Choroid plexus epithelial cell (primary cell): ENCODE measurements at regions not wholly inside any gene's neighbourhood (a gene's known extent, or its start where the extent isn't known, plus 50 kb on each side); places are given as distances from the start of the nearest gene placed in this dataset.

Experiments
- DNase-seq: peaks from one replicate; pipeline ENCODE4 v3.0.0-alpha.2; 2010; ENCODE audit warnings: low read depth
- H3K4me3 ChIP-seq: 2 replicates; pipeline ENCODE4 v1.5.1; 2011; ENCODE audit warnings: low read depth, mild to moderate bottlenecking, control low read depth, low read length, moderate library complexity
- TF ChIP-seq, protein P1 (sequence below): conservative IDR thresholded peaks from 2 replicates; pipeline ENCODE4 v1.5.1; 2011; ENCODE audit warnings: low read depth, mild to moderate bottlenecking, control low read depth, inconsistent platforms, low read length, moderate library complexity

- TF ChIP-seq, protein P1, sequence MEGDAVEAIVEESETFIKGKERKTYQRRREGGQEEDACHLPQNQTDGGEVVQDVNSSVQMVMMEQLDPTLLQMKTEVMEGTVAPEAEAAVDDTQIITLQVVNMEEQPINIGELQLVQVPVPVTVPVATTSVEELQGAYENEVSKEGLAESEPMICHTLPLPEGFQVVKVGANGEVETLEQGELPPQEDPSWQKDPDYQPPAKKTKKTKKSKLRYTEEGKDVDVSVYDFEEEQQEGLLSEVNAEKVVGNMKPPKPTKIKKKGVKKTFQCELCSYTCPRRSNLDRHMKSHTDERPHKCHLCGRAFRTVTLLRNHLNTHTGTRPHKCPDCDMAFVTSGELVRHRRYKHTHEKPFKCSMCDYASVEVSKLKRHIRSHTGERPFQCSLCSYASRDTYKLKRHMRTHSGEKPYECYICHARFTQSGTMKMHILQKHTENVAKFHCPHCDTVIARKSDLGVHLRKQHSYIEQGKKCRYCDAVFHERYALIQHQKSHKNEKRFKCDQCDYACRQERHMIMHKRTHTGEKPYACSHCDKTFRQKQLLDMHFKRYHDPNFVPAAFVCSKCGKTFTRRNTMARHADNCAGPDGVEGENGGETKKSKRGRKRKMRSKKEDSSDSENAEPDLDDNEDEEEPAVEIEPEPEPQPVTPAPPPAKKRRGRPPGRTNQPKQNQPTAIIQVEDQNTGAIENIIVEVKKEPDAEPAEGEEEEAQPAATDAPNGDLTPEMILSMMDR = no peak
- DNase-seq = no peak
- no peak overlapping the region for H3K4me3 ChIP-seq
Observed at GRCh38 chr6:163665464-163665863, 250.9 kb downstream of the QKI start.

GRCh38 chr6:163663575-163663974 is 249.1 kb downstream of the QKI start:
- TF ChIP-seq, protein P1 = no peak
- DNase-seq = no peak
- no peak overlapping the region for H3K4me3 ChIP-seq

DNA sequence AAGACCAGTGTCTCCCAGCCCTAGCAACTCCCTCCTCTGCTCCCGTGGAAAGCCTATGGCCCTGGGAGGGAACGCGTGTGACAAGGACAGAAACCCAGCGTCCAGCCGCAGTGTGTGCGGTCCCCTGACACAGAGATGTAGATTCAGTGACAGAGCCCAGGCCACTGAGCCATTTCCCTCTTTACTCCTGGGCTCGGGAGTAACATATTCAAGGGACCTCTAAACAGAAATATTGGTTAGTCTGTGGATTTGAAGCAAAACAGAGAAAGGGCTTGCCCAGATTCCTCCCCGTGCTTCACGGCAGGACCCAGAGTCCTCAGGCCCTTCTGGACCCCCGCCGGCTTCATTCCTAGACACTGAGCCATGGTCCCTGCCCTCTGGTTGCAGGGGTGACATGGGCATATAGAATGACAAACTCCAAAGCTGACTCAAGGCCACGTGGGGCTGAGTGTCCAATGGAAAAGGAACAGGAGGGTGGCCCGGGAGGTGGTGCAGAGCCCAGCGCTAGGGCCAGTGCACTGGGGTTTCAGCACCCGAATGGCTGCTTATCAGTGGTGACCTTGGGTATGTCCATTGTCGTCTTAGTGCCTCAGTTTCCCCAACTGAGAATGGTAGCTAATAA is 248.2 kb downstream of the QKI start:
- TF ChIP-seq, protein P1 = no peak
- DNase-seq = no peak
- no peak overlapping the region for H3K4me3 ChIP-seq

- no peak overlapping the region for H3K4me3 ChIP-seq
- DNase-seq = no peak
- TF ChIP-seq, protein P1 = no peak
Observed at GRCh38 chr6:163661272-163661671, 246.8 kb downstream of the QKI start.

- no peak for DNase-seq
- TF ChIP-seq, protein P1 = no peak
- H3K4me3 ChIP-seq = no peak overlapping the region
Observed at GRCh38 chr6:163659803-163660202, 245.3 kb downstream of the QKI start.

DNA sequence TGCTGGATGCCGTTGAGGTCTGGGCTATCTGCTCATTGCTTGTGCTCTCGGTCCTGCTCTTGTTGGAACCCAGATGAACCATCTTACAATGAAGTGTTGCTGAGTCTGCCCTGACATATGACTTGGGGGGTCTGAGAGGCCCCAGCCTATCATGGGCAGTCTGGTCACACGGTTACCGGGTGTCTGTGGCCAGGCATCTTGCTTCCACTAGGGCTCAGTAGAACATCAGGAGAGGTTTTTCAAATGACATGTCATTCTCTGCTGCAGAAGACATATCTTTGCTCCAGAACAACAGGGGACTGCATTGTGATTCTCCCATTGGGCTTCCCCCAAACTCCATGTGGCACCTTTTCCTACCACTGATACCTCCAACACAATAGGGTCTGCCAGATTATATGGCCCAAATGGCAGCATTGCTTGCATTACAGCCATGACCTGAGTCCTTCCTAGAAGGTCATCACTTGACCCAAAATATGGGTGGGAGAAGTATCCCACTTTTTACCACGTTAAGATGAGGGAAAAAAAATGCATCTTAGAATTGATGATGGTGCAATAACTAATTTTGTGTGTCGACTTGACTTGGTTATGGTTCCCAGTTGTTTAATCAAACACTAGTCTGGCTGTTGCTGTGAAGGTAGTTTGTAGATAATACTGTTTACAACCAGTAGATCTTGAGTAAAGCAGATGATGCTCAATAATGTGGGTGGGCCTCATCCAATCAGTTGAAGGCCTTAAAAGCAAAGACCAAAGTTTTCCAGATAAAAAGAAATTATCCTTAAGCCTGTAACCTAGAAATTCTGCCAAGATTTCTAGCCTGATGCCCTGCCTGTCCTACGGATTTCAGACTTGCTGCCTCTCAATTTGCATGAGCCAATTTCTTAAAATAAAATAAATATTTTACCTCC is 241.0 kb downstream of the QKI start:
- TF ChIP-seq, protein P1 = peak; percentile 15

More for the DNA sequence above, 241.0 kb downstream of the QKI start:
- no peak overlapping the region for H3K4me3 ChIP-seq
- no peak for DNase-seq
